HG03439 (cell line): ENCODE measurements at regions not wholly inside any gene's neighbourhood (a gene's known extent, or its start where the extent isn't known, plus 50 kb on each side); places are given as distances from the start of the nearest gene placed in this dataset.

Experiments used
- ATAC-seq: cut with Tn5 transposase; IDR thresholded peaks from one replicate; pipeline ENCODE4 v1.9.1; 2021; ENCODE audit warnings: mild to moderate bottlenecking, moderate library complexity; ENCODE audit not compliant: unreplicated experiment

- no peak for ATAC-seq
Observed at GRCh38 chr12:23431006-23431405, 518.5 kb downstream of the SOX5 start.

DNA sequence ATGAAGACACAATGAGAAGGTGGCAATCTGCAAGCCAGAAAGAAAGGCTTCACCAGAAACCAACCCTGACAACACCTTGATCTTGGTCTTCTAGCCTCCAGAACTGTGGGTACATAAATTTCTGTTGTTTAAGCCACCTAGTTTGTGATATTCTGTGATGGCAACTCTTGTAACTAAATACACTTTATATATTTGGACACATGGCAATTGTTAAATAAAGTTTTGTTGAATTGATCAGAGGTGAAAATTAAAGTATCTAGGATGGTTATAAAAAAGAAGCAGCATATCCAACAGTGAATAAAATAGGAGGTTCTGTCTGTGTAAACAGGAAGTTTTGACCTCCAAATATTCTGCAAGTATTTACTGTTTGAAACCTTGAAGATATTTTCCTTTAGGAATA lies 516.3 kb downstream of the SOX5 start:
- ATAC-seq, result no peak

DNA sequence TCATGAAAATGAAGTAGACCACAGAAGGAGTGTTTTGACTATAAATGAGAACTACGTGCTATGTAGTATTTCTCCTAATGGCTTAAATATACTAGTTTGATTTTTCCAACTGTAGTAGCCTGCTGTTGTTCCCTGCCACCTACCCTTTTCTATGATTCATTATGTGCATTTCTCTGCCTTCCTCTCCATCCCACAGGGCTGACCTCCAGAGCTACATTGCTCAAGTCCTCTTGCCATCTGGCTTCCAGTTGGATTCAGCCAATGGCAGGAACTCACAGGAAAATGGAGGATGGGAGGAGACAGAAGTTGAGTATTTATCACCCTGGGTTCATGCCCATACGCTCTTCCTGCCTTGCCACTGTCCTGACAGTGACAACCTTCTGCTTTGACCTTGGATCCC lies 515.3 kb downstream of the SOX5 start:
- no peak for ATAC-seq

- no peak for ATAC-seq
Observed at GRCh38 chr12:23446746-23447145, 502.7 kb downstream of the SOX5 start.

DNA sequence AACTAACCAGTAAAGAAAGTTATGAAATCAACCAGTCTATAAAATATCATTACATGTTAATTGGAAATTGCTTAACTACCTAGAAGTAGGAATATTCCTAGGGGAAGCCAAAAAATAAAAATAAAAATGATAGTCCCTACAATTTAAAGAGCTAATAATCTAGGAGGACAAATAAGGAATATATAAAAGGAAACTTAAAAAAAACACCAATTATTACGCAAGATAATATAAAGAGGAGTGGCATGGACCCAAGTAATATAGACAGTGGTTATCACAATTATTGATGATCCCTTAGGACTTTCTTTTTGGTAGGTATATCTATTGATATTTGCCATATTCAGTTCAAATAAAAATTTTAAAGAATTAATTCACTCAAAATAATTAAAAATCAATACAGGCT lies 498.7 kb downstream of the SOX5 start:
- ATAC-seq, result no peak

DNA sequence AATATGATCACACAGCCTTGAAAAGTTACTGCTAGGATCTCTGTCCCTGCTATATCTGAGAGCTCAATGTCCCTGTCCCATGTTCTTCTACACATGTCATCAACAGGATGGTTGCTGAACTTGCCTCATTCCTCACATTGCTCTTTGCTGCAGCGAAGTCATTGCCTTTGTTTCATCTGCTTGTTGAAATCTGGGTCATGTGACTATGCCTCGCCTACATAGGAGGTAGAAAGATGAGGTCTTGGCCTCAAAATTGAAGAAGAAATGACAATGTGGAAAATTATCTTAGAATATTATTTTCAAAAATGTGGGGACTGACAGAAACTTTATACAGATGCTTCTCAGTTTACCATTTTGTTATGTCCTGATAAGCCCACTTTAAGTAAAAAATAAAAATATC lies 494.2 kb downstream of the SOX5 start:
- ATAC-seq, result no peak

GRCh38 chr12:23458640-23459039 lies 490.8 kb downstream of the SOX5 start:
- no peak for ATAC-seq

DNA sequence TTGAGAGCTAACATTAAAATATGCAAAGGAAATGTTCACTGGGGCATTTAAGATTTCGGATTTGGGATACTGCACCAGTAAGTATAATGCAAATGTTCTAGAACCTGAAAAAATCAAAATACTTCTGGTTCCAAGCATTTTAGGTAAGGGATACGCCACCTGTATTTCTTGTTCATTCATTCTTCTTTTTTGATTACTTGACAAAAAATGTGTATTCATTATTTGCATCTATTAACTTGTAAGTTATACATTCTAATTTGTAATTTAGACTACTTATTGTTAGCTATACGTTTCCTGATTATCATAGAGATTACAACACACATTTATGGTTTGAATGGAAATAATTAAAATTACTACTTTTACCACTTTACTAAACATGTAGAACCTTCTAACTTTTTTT lies 486.9 kb downstream of the SOX5 start:
- no peak for ATAC-seq

DNA sequence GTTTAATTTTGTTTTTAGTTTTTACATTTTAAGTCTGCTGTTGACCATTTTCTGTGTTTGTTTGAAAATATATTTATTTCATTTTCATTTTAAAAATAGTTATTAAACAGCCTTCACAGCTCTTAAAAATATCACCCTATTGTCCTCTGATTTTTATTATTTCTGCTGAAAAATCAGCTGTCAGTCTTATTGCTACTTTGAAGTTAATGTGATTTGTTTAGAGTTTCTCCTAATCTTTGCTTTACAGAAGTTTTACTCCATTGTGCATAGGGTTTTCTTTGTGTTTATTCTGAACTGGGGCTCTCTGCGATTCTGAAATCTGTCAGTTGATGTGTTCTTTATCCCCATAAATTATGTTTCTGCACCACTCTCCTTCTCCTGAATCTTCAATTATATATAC lies 486.3 kb downstream of the SOX5 start:
- no peak for ATAC-seq

- no peak for ATAC-seq
Observed at GRCh38 chr12:23464241-23464812, 485.1 kb downstream of the SOX5 start.

DNA sequence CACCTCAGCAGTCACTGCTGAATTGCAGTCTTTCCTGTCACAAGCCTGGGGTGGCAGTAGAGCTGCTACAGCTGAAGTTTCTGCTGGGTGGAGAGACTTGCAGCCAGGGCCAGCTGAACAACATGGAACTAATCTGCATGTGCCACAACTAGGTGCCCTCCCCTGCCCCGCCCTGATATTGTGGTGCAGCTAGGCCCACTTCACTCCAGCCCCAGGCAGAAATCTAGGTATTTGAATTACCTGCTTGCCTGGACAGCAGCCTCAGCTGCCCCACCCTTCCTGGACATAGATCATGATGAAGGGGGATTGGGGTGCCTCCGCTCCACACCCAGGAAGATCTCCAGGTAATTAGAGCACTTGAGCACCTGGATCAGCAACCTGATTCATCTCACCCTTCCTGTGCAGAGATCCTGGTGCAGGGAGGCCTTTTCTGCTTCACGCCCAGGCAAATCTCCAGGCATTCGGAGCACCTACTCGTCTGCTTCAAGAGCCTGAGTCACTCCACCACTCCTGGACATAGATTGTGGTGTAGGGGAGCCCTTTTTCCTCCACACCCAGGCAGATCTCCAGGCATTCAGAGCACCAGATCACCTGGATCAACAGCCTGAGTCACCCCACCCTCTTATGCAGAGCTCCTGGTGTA lies 477.0 kb downstream of the SOX5 start:
- ATAC-seq, result no peak

GRCh38 chr12:23473071-23473470 lies 476.4 kb downstream of the SOX5 start:
- no peak for ATAC-seq

- ATAC-seq, result no peak
Observed at GRCh38 chr12:23474438-23474976, 475.0 kb downstream of the SOX5 start.
